ENCODE measurements at regions not wholly inside any gene's neighbourhood (a gene's known extent, or its start where the extent isn't known, plus 50 kb on each side); places are given as distances from the start of the nearest gene placed in this dataset.

DNA sequence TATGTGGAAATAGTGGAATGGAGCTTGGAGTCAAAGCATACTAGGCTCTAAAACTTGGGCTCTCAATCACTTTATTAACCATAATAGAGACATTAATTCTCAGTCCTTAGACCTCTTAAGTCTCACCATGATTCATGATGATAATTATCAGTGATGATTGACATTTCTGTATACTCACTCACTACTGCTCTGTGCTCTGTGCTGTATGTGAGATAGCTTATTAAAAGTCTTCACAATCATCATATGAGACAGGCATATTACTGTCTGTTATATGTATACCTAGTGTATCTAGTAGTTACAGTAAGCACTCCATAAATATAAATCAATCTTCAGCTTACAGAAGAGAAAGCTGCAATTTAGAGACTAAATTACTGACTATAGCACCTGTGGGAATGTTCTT is 236.0 kb upstream of the JAG1 start:
- DNase-seq = no peak
- Histone ChIP-seq H3K27ac (ENCODE audit: low read length) (no peak overlapping the region), H3K9me3 (replicated peaks; ENCODE audit: insufficient read depth, low read length) (no peaks in the 10 kb centered on the region), H3K36me3 (replicated peaks; ENCODE audit: insufficient read depth, low read length) (no peaks in the 10 kb centered on the region), H3K4me2 (ENCODE audit: low read depth, low read length) (no peak overlapping the region), H2AFZ (ENCODE audit: low read length) (no peak overlapping the region), H3K9me2 (replicated peaks; ENCODE audit: insufficient read depth, low read length) (no peaks in the 10 kb centered on the region), H3K79me2 (ENCODE audit: low read length) (no peaks in the 10 kb centered on the region), H3K27me3 (replicated peaks; ENCODE audit: insufficient read depth, low read length) (no peaks in the 10 kb centered on the region), H3K9ac (ENCODE audit: low read length) (no peak overlapping the region), H3K4me1 (ENCODE audit: low read length) (no peaks in the 10 kb centered on the region), H4K20me1 (ENCODE audit: insufficient read depth, low read length) (no peaks in the 10 kb centered on the region), H3F3A (ENCODE audit: insufficient read depth, low read length) (no peaks in the 10 kb centered on the region), H3K4me3 (ENCODE audit: low read length) (no peak overlapping the region)
- TF ChIP-seq EZH2 (optimal IDR thresholded peaks at IDR 0.05; ENCODE audit: low read depth, low read length) (no peak), EZH2phosphoT487 (IDR thresholded peaks at IDR 0.05; ENCODE audit: low read length) (no peak)
- TF ChIP-seq, protein P1, sequence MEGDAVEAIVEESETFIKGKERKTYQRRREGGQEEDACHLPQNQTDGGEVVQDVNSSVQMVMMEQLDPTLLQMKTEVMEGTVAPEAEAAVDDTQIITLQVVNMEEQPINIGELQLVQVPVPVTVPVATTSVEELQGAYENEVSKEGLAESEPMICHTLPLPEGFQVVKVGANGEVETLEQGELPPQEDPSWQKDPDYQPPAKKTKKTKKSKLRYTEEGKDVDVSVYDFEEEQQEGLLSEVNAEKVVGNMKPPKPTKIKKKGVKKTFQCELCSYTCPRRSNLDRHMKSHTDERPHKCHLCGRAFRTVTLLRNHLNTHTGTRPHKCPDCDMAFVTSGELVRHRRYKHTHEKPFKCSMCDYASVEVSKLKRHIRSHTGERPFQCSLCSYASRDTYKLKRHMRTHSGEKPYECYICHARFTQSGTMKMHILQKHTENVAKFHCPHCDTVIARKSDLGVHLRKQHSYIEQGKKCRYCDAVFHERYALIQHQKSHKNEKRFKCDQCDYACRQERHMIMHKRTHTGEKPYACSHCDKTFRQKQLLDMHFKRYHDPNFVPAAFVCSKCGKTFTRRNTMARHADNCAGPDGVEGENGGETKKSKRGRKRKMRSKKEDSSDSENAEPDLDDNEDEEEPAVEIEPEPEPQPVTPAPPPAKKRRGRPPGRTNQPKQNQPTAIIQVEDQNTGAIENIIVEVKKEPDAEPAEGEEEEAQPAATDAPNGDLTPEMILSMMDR (IDR thresholded peaks at IDR 0.05; ENCODE audit: low read length) = no peak

- Histone ChIP-seq H3K4me2 (ENCODE audit: low read depth, low read length) (no peak overlapping the region), H4K20me1 (ENCODE audit: insufficient read depth, low read length) (no peaks in the 10 kb centered on the region), H3F3A (ENCODE audit: insufficient read depth, low read length) (no peaks in the 10 kb centered on the region), H3K27ac (ENCODE audit: low read length) (no peak overlapping the region), H3K27me3 (replicated peaks; ENCODE audit: insufficient read depth, low read length) (no peaks in the 10 kb centered on the region), H3K9me2 (replicated peaks; ENCODE audit: insufficient read depth, low read length) (no peaks in the 10 kb centered on the region), H2AFZ (ENCODE audit: low read length) (no peak overlapping the region), H3K36me3 (replicated peaks; ENCODE audit: insufficient read depth, low read length) (no peaks in the 10 kb centered on the region), H3K9ac (ENCODE audit: low read length) (no peak overlapping the region), H3K4me3 (ENCODE audit: low read length) (no peak overlapping the region), H3K79me2 (ENCODE audit: low read length) (no peaks in the 10 kb centered on the region), H3K9me3 (replicated peaks; ENCODE audit: insufficient read depth, low read length) (no peaks in the 10 kb centered on the region), H3K4me1 (ENCODE audit: low read length) (no peaks in the 10 kb centered on the region)
- TF ChIP-seq EZH2phosphoT487 (IDR thresholded peaks at IDR 0.05; ENCODE audit: low read length) = no peak
- TF ChIP-seq, protein P1 (IDR thresholded peaks at IDR 0.05; ENCODE audit: low read length) = no peak
- no peak for TF ChIP-seq EZH2 (optimal IDR thresholded peaks at IDR 0.05; ENCODE audit: low read depth, low read length)
- DNase-seq = no peak
Measured at GRCh38 chr20:10910535-10911178, 236.9 kb upstream of the JAG1 start.

- Histone ChIP-seq H3K79me2 (ENCODE audit: low read length) (no peaks in the 10 kb centered on the region), H4K20me1 (ENCODE audit: insufficient read depth, low read length) (no peaks in the 10 kb centered on the region), H3K4me2 (ENCODE audit: low read depth, low read length) (no peak overlapping the region), H3K36me3 (replicated peaks; ENCODE audit: insufficient read depth, low read length) (no peaks in the 10 kb centered on the region), H2AFZ (ENCODE audit: low read length) (no peak overlapping the region), H3F3A (ENCODE audit: insufficient read depth, low read length) (no peaks in the 10 kb centered on the region), H3K9me2 (replicated peaks; ENCODE audit: insufficient read depth, low read length) (no peaks in the 10 kb centered on the region), H3K4me1 (ENCODE audit: low read length) (no peaks in the 10 kb centered on the region), H3K27ac (ENCODE audit: low read length) (no peak overlapping the region), H3K9me3 (replicated peaks; ENCODE audit: insufficient read depth, low read length) (no peaks in the 10 kb centered on the region), H3K9ac (ENCODE audit: low read length) (no peak overlapping the region), H3K4me3 (ENCODE audit: low read length) (no peak overlapping the region), H3K27me3 (replicated peaks; ENCODE audit: insufficient read depth, low read length) (no peaks in the 10 kb centered on the region)
- DNase-seq = no peak
- TF ChIP-seq, protein P1 (IDR thresholded peaks at IDR 0.05; ENCODE audit: low read length) = no peak
- TF ChIP-seq EZH2phosphoT487 (IDR thresholded peaks at IDR 0.05; ENCODE audit: low read length) = no peak
- no peak for TF ChIP-seq EZH2 (optimal IDR thresholded peaks at IDR 0.05; ENCODE audit: low read depth, low read length)
Measured at GRCh38 chr20:10911298-10911697, 237.5 kb upstream of the JAG1 start.
